ENCODE measurements at regions not wholly inside any gene's neighbourhood (a gene's known extent, or its start where the extent isn't known, plus 50 kb on each side); places are given as distances from the start of the nearest gene placed in this dataset.

DNA sequence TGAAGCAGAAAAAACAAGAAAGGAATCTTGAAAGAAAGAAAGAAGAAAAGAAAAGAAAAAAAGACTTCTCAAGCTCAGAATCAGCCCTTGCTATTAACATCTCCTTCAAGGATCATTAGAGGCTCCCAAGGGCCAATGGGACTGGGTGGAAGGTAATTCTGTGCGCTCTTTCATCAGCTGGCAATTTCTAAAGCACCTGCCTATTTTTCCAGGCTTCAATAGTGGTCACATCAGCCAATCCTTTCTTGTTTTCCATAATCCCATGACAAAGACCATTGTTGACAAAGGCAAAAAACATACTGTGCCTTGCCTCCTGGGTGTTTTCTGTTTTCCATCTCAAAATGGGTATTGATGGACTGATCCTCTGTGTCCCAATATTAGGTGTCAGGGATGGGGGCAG, 88.2 kb upstream of the TSC22D1 start:
- FAIRE-seq: no peak
- dilution Hi-C loops (cut with MboI; ENCODE audit: extremely low pct_ligation_motif_present, low sequenced_read_pairs): no loop called here
- TF ChIP-seq, protein P1, sequence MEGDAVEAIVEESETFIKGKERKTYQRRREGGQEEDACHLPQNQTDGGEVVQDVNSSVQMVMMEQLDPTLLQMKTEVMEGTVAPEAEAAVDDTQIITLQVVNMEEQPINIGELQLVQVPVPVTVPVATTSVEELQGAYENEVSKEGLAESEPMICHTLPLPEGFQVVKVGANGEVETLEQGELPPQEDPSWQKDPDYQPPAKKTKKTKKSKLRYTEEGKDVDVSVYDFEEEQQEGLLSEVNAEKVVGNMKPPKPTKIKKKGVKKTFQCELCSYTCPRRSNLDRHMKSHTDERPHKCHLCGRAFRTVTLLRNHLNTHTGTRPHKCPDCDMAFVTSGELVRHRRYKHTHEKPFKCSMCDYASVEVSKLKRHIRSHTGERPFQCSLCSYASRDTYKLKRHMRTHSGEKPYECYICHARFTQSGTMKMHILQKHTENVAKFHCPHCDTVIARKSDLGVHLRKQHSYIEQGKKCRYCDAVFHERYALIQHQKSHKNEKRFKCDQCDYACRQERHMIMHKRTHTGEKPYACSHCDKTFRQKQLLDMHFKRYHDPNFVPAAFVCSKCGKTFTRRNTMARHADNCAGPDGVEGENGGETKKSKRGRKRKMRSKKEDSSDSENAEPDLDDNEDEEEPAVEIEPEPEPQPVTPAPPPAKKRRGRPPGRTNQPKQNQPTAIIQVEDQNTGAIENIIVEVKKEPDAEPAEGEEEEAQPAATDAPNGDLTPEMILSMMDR (optimal IDR thresholded peaks at IDR 0.05 in 1 of 3, IDR thresholded peaks at IDR 0.05 in 1 of 3, conservative IDR thresholded peaks at IDR 0.05 in 1 of 3; ENCODE audit: extremely low read depth in 1 of 3, insufficient read depth in 2 of 3, low read length in 3 of 3): no peak
- TF ChIP-seq EZH2 (IDR thresholded peaks at IDR 0.05; ENCODE audit: low read length): no peak

DNA sequence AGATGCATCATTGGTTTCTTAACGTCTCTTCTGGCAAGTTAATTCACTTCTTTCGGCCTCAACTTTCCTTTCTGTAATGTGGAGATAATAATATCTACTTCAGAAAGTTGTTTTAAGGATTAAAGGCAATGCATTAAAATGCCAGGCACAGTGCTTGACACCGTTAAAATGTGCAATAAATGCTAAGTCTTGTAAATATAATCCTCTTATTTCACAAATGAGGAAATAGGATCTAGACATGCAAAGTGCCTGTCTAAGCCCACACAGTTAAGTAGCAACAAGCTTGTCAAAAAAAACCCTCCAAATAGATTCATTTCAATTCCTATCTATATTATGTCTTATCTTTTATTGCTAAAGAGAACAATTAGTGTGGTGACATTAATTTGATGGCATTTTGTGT, 86.4 kb upstream of the TSC22D1 start:
- no peaks in the 10 kb centered on the region for H3K79me2 ChIP-seq (ENCODE audit: control insufficient read depth, insufficient read depth, low read length)
- no peak overlapping the region for H3K27ac ChIP-seq (ENCODE audit: control insufficient read depth, insufficient read depth, low read length)
- no peak overlapping the region for H3K4me3 ChIP-seq (ENCODE audit: control insufficient read depth in 2 of 3, extremely low read depth in 1 of 3, insufficient read depth in 2 of 3, low read depth in 1 of 3, low read length in 3 of 3)
- H3K36me3 ChIP-seq (ENCODE audit: control insufficient read depth in 2 of 2, extremely low read depth in 1 of 2, insufficient read depth in 2 of 2, low read length in 2 of 2): no peaks in the 10 kb centered on the region
- H3K4me2 ChIP-seq (ENCODE audit: control insufficient read depth, extremely low read depth, insufficient read depth, low read depth, low read length): no peak overlapping the region
- H3K9me1 ChIP-seq (ENCODE audit: control insufficient read depth, extremely low read depth, insufficient read depth, low read length): no peaks in the 10 kb centered on the region
- TF ChIP-seq EZH2 (IDR thresholded peaks at IDR 0.05; ENCODE audit: low read length): no peak
- TF ChIP-seq, protein P1 (optimal IDR thresholded peaks at IDR 0.05 in 1 of 3, IDR thresholded peaks at IDR 0.05 in 1 of 3, conservative IDR thresholded peaks at IDR 0.05 in 1 of 3; ENCODE audit: extremely low read depth in 1 of 3, insufficient read depth in 2 of 3, low read length in 3 of 3): no peak
- H3K9me3 ChIP-seq (ENCODE audit: control insufficient read depth, low read depth, low read length): no peaks in the 10 kb centered on the region
- DNase-seq (ENCODE audit: low read depth, low spot score) (no peak), FAIRE-seq (no peak)
- H4K20me1 ChIP-seq (ENCODE audit: control insufficient read depth, extremely low read depth, insufficient read depth, low read length): no peaks in the 10 kb centered on the region
- H2AFZ ChIP-seq (ENCODE audit: control insufficient read depth, low read length): no peak overlapping the region
- peaks cover 4% of the 10 kb centered on the region for H3K4me1 ChIP-seq (ENCODE audit: control insufficient read depth, extremely low read depth, insufficient read depth, low read length)
- dilution Hi-C loops (cut with MboI; ENCODE audit: extremely low pct_ligation_motif_present, low sequenced_read_pairs): no loop called here
- no peaks in the 10 kb centered on the region for H3K27me3 ChIP-seq (ENCODE audit: control insufficient read depth, extremely low read depth, insufficient read depth, low read length)
- H3K9ac ChIP-seq (ENCODE audit: control insufficient read depth, extremely low read depth, insufficient read depth, low read length): no peak overlapping the region

More for the DNA sequence above, 88.2 kb upstream of the TSC22D1 start:
- no peak for DNase-seq (ENCODE audit: low read depth, low spot score)
- H3K36me3 ChIP-seq (ENCODE audit: control insufficient read depth in 2 of 2, extremely low read depth in 1 of 2, insufficient read depth in 2 of 2, low read length in 2 of 2): no peaks in the 10 kb centered on the region
- no peaks in the 10 kb centered on the region for H3K9me3 ChIP-seq (ENCODE audit: control insufficient read depth, low read depth, low read length)
- no peak overlapping the region for H3K27ac ChIP-seq (ENCODE audit: control insufficient read depth, insufficient read depth, low read length)
- no peaks in the 10 kb centered on the region for H3K79me2 ChIP-seq (ENCODE audit: control insufficient read depth, insufficient read depth, low read length)
- H2AFZ ChIP-seq (ENCODE audit: control insufficient read depth, low read length): no peak overlapping the region
- no peak overlapping the region for H3K4me2 ChIP-seq (ENCODE audit: control insufficient read depth, extremely low read depth, insufficient read depth, low read depth, low read length)
- no peaks in the 10 kb centered on the region for H4K20me1 ChIP-seq (ENCODE audit: control insufficient read depth, extremely low read depth, insufficient read depth, low read length)
- H3K9ac ChIP-seq (ENCODE audit: control insufficient read depth, extremely low read depth, insufficient read depth, low read length): no peak overlapping the region
- H3K4me1 ChIP-seq (ENCODE audit: control insufficient read depth, extremely low read depth, insufficient read depth, low read length): peaks cover 6% of the 10 kb centered on the region
- H3K27me3 ChIP-seq (ENCODE audit: control insufficient read depth, extremely low read depth, insufficient read depth, low read length): no peaks in the 10 kb centered on the region
- no peaks in the 10 kb centered on the region for H3K9me1 ChIP-seq (ENCODE audit: control insufficient read depth, extremely low read depth, insufficient read depth, low read length)
- no peak overlapping the region for H3K4me3 ChIP-seq (ENCODE audit: control insufficient read depth in 2 of 3, extremely low read depth in 1 of 3, insufficient read depth in 2 of 3, low read depth in 1 of 3, low read length in 3 of 3)

Data from keratinocyte (primary cell).